Fibroblast of lung (primary cell): ENCODE measurements at regions not wholly inside any gene's neighbourhood (a gene's known extent, or its start where the extent isn't known, plus 50 kb on each side); places are given as distances from the start of the nearest gene placed in this dataset.

Source experiments
- DNase-seq, 2 donors: peaks; one replicate each; pipeline versions ENCODE4 v3.0.0 to v3.0.0-alpha.2; 2010; ENCODE audit warnings: low read depth in 2 of 2
- H2AFZ ChIP-seq: 2 replicates; pipeline ENCODE4 v1.5.1; 2012; ENCODE audit warnings: low read length, control low read depth, inconsistent platforms
- H3K27ac ChIP-seq: 2 replicates; pipeline ENCODE4 v1.5.1; 2011; ENCODE audit warnings: low read length, control low read depth; ENCODE audit not compliant: insufficient read depth
- H3K27me3 ChIP-seq: 2 replicates; pipeline ENCODE4 v1.5.1; 2011; ENCODE audit warnings: mild to moderate bottlenecking, low read length; ENCODE audit not compliant: control insufficient read depth, insufficient read depth
- H3K36me3 ChIP-seq: 2 replicates; pipeline ENCODE4 v1.5.1; 2011; ENCODE audit warnings: low read length; ENCODE audit not compliant: control insufficient read depth, insufficient read depth
- H3K4me1 ChIP-seq: 2 replicates; pipeline ENCODE4 v1.5.1; 2011; ENCODE audit warnings: low read length; ENCODE audit not compliant: control insufficient read depth, insufficient read depth; ENCODE audit errors: extremely low read depth
- H3K4me2 ChIP-seq: 2 replicates; pipeline ENCODE4 v1.5.1; 2011; ENCODE audit warnings: low read length, control low read depth; ENCODE audit not compliant: insufficient read depth; ENCODE audit errors: extremely low read depth
- H3K4me3 ChIP-seq, 4 experiments: fragments of 200-600 bp in 1 of 4; sonication (generic) in 1 of 4; replicated peaks in 1 of 4; 2 replicates each; pipeline ENCODE4 v1.5.1; 2011 to 2016; ENCODE audit warnings: low read length in 4 of 4, low read depth in 3 of 4, mild to moderate bottlenecking in 3 of 4, control low read depth in 2 of 4, inconsistent platforms in 1 of 4, mixed read lengths in 1 of 4; ENCODE audit not compliant: insufficient read depth in 1 of 4; ENCODE audit errors: control extremely low read depth in 1 of 4
- H3K79me2 ChIP-seq: 2 replicates; pipeline ENCODE4 v1.5.1; 2012; ENCODE audit warnings: mild to moderate bottlenecking, low read length, inconsistent platforms; ENCODE audit not compliant: control insufficient read depth, insufficient read depth
- H3K9ac ChIP-seq: 2 replicates; pipeline ENCODE4 v1.5.1; 2011; ENCODE audit warnings: mild to moderate bottlenecking, low read length, control low read depth; ENCODE audit not compliant: insufficient read depth
- H3K9me3 ChIP-seq: 2 replicates; pipeline ENCODE4 v1.5.1; 2012; ENCODE audit warnings: low read depth, low read length; ENCODE audit not compliant: control insufficient read depth, insufficient read depth
- H4K20me1 ChIP-seq: 2 replicates; pipeline ENCODE4 v1.5.1; 2011; ENCODE audit warnings: low read length; ENCODE audit not compliant: control insufficient read depth, insufficient read depth; ENCODE audit errors: extremely low read depth
- EZH2 ChIP-seq: IDR thresholded peaks from 2 replicates; pipeline ENCODE4 v1.5.1; 2012; ENCODE audit warnings: low read length, control low read depth, mild to moderate bottlenecking; ENCODE audit errors: missing control alignments
- TF ChIP-seq, protein P1 (sequence below), 2 donors: IDR thresholded peaks in 1 of 2; conservative IDR thresholded peaks in 1 of 2; 1 replicate in 1 of 2; 2 replicates in 1 of 2; pipeline ENCODE4 v1.5.1; 2011 to 2012; ENCODE audit warnings: low read length in 2 of 2, control low read depth in 1 of 2, inconsistent platforms in 1 of 2, low read depth in 1 of 2, mild to moderate bottlenecking in 1 of 2

DNA sequence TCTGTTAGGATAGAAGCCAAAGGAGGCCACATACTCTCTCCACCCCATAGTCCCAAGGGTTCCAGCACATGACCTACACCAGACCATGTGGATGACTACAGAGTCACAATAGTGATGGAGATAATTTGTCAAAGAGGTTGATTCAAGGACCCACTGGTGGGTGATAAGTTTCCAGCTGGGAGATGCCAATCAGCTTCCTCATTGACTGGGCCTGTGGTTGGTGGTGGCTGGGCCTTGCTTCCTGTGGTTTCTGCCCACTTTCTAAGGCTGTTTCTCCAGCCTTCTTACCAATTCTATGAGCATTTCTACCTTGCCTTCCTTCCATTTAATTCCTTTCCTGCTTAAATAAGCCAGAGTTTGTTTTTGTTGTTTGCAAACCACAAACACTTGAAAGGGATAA, 95.5 kb upstream of the CPEB2 start:
- H3K79me2 ChIP-seq, result no peaks in the 10 kb centered on the region
- no peaks in the 10 kb centered on the region for H3K4me1 ChIP-seq
- DNase-seq, result peak in 1 of 2 donors; percentile 4
- H3K9me3 ChIP-seq, result no peaks in the 10 kb centered on the region
- H3K27me3 ChIP-seq, result peaks cover 5% of the 10 kb centered on the region
- no peaks in the 10 kb centered on the region for H3K36me3 ChIP-seq
- TF ChIP-seq, protein P1, sequence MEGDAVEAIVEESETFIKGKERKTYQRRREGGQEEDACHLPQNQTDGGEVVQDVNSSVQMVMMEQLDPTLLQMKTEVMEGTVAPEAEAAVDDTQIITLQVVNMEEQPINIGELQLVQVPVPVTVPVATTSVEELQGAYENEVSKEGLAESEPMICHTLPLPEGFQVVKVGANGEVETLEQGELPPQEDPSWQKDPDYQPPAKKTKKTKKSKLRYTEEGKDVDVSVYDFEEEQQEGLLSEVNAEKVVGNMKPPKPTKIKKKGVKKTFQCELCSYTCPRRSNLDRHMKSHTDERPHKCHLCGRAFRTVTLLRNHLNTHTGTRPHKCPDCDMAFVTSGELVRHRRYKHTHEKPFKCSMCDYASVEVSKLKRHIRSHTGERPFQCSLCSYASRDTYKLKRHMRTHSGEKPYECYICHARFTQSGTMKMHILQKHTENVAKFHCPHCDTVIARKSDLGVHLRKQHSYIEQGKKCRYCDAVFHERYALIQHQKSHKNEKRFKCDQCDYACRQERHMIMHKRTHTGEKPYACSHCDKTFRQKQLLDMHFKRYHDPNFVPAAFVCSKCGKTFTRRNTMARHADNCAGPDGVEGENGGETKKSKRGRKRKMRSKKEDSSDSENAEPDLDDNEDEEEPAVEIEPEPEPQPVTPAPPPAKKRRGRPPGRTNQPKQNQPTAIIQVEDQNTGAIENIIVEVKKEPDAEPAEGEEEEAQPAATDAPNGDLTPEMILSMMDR (conservative IDR thresholded peaks at IDR 0.05 in 1 of 2, IDR thresholded peaks at IDR 0.05 in 1 of 2; ENCODE audit: low read depth in 1 of 2, low read length in 2 of 2), result no peak
- no peak for TF ChIP-seq EZH2
- H3K27ac ChIP-seq, result no peak overlapping the region
- no peak overlapping the region for H3K9ac ChIP-seq
- no peaks in the 10 kb centered on the region for H4K20me1 ChIP-seq
- H2AFZ ChIP-seq, result no peak overlapping the region
- no peak overlapping the region for H3K4me3 ChIP-seq
- H3K4me2 ChIP-seq, result no peak overlapping the region

GRCh38 chr4:14908635-14909034, 93.6 kb upstream of the CPEB2 start:
- Histone ChIP-seq H2AFZ (no peak overlapping the region), H3K9ac (no peak overlapping the region), H3K4me1 (no peaks in the 10 kb centered on the region), H3K79me2 (no peaks in the 10 kb centered on the region), H3K27ac (no peak overlapping the region), H3K4me3 (no peak overlapping the region), H4K20me1 (no peaks in the 10 kb centered on the region), H3K27me3 (peaks cover 2% of the 10 kb centered on the region), H3K9me3 (no peaks in the 10 kb centered on the region), H3K36me3 (no peaks in the 10 kb centered on the region), H3K4me2 (no peak overlapping the region)
- TF ChIP-seq, protein P1 (conservative IDR thresholded peaks at IDR 0.05 in 1 of 2, IDR thresholded peaks at IDR 0.05 in 1 of 2; ENCODE audit: low read depth in 1 of 2, low read length in 2 of 2), result no peak
- TF ChIP-seq EZH2, result no peak
- DNase-seq, result peak; percentile 57 to 63

- Histone ChIP-seq H2AFZ (no peak overlapping the region), H3K36me3 (no peaks in the 10 kb centered on the region), H3K4me2 (no peak overlapping the region), H4K20me1 (no peaks in the 10 kb centered on the region), H3K9me3 (no peaks in the 10 kb centered on the region), H3K79me2 (no peaks in the 10 kb centered on the region), H3K9ac (no peak overlapping the region), H3K27ac (no peak overlapping the region), H3K27me3 (peaks cover 2% of the 10 kb centered on the region), H3K4me3 (no peak overlapping the region), H3K4me1 (no peaks in the 10 kb centered on the region)
- TF ChIP-seq, protein P1 (conservative IDR thresholded peaks at IDR 0.05 in 1 of 2, IDR thresholded peaks at IDR 0.05 in 1 of 2; ENCODE audit: low read depth in 1 of 2, low read length in 2 of 2), result no peak
- no peak for TF ChIP-seq EZH2
- DNase-seq, result no peak
These were observed 91.9 kb upstream of the CPEB2 start for GRCh38 chr4:14910411-14910810.
